T-helper 2 cell treated with Interferon-gamma antibody and Interleukin-4, amounts not matched to agents 100 ng/mL and 5 ng/mL, for 36 hours (primary cell): ENCODE measurements at regions not wholly inside any gene's neighbourhood (a gene's known extent, or its start where the extent isn't known, plus 50 kb on each side); places are given as distances from the start of the nearest gene placed in this dataset.

ENCODE experiments used
- intact Hi-C: fragments of 100-400 bp; cut with micrococcal nuclease; formaldehyde crosslinking; loops from one replicate; pipeline ENCODE4 v1.15.1; 2023

- intact Hi-C loops: loop anchor here (1.0 to 5.0 kb wide), 5 partner anchors 43 to 370 kb away; no protein-coding TSS in a partner anchor
Measured at GRCh38 chr6:137271245-137272183, 52.3 kb upstream of the IFNGR1 start.

- intact Hi-C loops: loop anchor here (2.0 to 5.0 kb wide), 2 partner anchors 133 to 319 kb away; no protein-coding TSS in a partner anchor
Measured at GRCh38 chr6:137269803-137270202, 50.6 kb upstream of the IFNGR1 start.

GRCh38 chr6:137269347-137269746 is 50.2 kb upstream of the IFNGR1 start:
- intact Hi-C loops: no loop called here
